SHP77 treated with DMSO at 0.1 percent for 48 hours (cell line): ENCODE measurements at regions not wholly inside any gene's neighbourhood (a gene's known extent, or its start where the extent isn't known, plus 50 kb on each side); places are given as distances from the start of the nearest gene placed in this dataset.
"Not testable (repeated sequence)": the region's sequence is repeated elsewhere in the genome, so short reads cannot be mapped to it uniquely, and the experiment has no call there.

Experiments
- DNase-seq: peaks from one replicate; lab custom pipeline; 2025; lab: John Stamatoyannopoulos, UW

DNA sequence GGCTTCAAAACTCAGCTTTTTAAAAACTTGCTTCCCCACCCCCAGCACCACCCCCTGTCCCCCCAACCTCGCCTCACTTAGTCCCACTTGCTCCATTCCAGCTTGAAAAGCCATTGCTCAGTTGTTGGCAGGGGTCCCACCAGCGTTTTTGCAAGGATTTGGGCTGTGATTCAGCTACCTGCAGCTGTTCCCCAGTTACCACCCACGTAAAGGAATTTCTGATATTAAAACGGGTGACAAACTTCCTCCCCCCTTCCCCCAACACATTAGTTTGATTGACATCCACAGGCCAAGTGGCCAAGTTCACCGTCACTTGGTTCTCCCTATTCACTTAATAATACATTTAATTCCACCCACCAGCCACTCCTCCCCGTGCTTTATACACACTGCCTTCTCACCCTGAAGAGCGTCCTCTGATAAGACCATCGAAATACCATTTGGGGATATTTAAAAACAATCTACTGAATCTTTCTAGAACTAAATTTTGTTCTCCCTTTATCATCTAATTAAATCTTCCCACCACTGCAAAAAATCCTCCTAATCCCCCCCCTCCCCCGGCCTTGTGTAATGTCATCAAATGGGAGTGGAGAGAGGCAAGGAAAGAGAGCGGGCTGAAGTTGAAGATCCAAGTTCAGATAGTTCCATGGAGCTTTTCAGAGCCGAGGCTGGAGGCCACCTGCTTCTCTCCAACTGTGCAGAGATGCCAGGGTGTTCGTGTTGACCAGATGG, 55.1 kb downstream of the SOX9 start:
- DNase-seq = no peak

DNA sequence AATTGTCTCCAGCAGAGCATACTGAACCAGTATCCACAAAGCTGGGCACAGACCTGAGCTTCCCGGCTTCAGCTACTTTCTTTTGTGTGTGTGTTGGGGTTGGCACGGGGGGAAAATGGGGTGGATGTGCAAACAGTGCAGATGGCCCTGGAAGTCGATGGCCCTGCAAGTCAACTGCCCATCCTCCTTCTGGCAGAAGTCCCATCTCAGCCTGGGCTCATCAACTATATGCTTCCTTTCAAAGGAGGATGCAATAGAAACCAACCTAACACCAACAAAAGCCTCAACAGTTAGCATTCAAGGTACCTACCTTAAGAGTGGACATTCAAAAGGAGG, 55.7 kb downstream of the SOX9 start:
- no peak for DNase-seq

DNA sequence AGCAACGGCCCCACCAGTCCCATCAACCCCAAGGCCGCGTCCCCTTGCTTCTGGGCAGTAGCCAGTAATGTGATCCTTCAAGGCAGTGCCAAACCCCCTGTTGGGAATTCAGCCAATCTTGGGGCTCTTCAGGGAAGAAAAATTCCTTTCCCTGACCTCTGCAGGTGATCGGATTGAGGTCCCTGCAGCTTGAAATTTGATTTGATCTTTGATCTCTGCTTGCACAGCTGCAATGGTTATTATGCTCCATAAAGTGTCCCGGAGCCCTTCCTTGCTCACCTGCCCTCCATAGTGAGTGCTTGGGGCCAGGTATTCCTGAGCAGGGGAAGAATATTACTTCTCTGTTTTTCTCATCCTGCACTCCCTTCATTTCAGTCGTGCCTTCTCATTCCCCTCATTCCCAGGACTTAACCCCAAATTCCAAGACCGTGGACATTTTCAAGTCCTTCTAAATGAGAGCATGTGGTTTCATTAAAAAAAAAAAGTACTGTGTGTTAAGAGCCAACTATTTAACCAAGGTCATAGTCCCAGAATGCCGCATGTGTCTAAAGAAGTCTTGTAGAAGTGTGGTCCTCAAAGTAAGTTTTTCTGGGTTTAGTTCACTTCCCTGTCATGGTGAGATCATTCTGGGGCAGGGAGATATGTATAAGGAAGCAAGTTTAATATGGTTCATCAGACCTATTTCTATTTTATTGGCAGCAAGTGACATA, 56.3 kb downstream of the SOX9 start:
- DNase-seq = no peak

DNA sequence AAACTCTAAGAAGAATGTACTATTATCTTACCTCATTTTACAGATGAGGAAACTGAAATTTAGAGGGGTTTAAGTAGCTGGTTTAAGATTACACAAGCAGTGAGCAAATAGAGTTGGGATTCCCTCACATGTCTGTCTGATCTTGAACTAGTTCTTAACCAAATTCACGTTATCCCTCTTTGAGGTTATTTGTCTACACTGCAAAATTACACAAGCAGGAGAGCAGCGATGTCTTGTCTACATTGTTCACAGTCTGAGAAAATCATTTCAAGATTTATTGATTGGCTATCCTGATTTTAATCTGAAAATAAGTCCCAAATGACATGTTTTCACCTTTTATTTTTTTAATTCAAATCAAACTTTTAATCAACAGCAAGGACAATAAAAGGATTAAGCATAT, 56.9 kb downstream of the SOX9 start:
- DNase-seq = no peak

DNA sequence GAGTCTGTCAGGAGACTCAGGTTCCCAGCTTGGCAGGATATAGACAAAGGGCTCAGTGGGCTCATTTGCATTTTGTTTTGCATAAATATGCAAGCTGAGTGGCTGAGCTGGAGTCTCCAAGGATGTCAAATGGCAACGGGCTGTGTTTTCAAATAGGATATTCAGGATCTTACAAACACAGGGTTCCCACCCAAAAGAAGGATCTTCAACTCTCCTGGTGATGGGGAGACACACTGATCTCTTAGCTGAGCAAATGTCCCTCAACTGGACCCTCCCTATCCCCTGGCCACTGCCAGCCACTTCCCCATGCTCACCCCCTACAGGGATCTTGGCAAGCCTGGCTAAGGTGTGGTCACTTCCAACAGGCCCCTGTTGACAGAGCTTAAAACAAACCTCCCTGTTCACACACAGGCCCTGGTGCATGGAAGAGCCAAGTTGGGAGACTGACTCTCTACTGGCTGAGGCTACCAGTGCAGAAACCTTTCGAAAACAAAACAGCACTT, 61.6 kb downstream of the SOX9 start:
- DNase-seq = no peak

DNA sequence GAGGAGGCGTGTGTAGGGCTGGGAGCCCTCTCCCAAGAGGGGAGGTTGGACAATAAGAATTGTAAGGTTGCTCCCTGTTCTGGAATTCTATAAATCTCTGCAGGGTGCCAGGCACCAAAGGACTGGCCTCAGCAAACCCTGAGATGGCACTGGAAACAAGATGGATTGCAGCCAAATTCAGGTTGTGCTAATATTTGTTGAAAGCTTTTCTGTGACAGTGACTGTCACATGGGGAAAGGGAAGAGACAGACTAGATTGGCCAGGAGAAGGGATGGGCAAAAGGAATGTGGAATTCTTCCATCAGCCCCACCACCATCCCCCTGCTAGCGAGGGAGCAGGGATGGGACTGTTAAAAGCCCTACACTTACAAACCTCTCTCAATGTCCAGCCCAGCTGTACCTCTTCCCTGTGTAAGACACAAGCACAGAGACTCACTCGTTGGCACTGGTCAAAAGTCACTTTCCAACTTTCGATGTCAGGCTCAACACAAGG, 62.4 kb downstream of the SOX9 start:
- peak; percentile 38 for DNase-seq

DNA sequence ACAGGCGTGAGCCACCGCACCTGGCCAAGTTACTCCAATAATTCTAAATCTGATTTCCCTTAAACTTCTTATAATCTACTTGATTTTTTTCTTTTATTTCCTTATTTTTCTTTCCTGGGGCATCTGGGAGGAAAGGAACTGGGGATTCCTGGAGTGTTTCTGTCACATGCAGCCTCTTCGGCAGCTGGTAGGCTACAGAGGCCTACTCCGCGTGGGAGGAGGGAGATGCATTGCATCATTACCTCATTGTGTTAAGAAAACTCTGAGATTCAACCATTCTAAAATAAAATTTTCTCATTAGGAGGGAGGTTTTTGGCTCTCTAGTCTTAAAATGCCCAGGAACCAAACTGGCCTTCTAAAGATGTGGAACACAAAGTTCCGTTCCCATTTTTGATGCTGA, 64.0 kb downstream of the SOX9 start:
- no peak for DNase-seq

DNA sequence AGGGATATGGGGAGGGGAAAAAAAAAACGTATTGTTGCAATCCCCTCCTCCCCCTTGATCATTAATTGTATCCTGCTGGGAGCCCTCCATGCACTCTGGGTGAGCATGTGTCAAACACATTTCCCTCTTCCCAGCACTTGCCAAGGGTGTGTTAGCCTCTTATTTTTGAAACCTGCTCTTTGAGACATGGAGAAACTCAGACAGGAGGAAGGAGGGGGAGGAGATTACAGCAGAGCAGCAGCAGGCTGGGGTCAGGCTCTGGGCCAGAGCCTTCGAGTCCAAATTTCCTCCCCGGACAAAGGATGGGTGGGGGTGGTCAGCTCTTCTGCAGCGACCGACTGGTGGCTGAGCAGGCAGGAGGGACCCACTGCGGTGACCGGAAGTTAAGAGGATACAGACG, 64.7 kb downstream of the SOX9 start:
- DNase-seq = no peak

DNA sequence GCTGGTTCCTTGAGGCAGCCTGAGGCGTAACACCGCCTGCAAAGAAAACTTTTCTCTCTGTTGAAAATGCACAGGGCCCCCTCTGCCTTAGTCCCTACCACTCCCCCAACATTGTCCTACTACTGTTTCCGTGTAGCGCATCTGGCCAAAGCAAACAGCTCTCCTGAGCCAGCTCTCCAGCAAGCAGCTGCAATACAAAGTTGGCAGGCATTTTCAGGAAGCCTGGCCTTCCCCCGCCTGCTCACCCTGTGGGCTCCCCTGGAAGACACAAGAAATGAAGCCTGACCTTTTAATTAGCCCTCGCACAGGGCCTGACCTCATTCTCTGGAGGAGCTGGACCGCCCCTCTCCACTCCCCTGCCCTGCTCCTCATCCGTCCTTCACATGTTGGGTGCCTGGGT, 66.7 kb downstream of the SOX9 start:
- DNase-seq = peak; percentile 8

DNA sequence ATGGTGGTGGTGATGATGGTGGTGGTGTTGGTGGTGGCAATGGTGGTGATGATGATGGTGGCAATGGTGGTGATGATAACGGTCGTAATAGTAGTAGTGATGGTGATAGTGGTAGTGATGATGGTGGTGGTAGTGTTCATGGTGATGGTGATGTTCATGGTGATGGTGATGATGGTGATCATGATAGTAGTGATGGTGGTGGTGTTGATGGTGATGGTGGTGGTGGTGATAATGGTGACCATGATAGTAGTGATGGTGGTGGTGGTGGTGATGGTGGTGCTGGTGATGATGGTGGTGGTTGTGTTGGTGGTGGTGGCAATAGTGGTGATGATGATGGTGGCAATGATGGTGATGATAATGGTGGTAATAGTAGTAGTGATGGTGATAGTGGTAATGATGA, 68.0 kb downstream of the SOX9 start:
- no peak for DNase-seq

DNA sequence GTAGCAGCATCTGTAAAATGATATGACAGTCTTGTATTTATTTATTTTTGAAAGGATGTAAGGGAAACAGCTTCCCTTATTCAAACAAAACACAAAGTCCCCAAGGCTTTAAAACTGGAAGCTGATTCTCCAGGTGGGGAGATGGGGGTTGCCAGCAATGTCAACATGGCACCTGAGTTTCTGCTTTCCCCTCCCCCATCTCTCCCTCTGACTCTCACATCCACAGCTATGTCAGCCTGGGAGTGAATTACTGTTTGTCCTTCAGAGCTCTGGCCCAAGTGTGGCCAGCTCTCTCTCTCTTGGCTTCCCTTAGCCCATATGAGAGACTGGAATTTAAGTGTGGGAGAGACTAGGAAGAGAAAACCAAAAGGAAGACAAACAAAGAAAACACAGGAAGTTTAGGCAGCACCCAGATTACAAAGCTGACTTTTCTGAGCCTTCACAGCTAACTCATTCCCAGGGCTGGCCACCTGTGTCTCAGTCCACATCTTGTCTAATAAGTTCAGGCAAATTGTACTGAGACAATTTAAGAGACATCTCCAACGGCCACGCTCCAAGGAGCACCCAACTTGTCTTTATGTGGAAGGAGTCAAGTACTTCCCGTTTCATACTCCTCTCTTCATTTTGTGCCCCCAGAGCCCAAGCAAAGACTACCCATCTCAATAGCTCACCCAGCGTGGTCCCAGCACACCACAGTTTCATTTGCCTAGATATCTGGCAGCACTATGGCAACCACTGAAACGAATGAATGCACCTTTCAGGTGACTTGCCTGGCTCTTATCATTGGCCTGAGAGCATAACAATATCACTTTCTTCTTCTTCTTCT, 69.2 kb downstream of the SOX9 start:
- DNase-seq = no peak

DNA sequence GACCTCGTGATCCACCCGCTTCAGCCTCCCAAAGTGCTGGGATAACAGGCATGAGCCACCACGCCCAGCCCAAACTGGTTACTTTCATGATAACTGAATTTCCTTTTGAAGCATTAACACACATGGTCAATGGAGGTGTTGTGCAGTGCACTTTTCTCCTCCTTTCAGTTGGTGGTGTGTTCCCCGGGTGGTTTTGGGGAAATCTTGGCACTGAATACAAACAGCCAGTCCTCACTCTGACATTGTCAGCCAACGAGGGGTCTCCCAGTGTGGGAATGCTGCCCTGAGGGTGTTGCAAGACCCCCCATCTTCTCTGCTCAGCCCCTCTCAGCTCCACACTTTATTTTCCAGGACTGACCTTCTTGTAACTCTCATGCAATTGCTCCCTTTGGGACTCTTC, 70.5 kb downstream of the SOX9 start:
- no peak for DNase-seq

DNA sequence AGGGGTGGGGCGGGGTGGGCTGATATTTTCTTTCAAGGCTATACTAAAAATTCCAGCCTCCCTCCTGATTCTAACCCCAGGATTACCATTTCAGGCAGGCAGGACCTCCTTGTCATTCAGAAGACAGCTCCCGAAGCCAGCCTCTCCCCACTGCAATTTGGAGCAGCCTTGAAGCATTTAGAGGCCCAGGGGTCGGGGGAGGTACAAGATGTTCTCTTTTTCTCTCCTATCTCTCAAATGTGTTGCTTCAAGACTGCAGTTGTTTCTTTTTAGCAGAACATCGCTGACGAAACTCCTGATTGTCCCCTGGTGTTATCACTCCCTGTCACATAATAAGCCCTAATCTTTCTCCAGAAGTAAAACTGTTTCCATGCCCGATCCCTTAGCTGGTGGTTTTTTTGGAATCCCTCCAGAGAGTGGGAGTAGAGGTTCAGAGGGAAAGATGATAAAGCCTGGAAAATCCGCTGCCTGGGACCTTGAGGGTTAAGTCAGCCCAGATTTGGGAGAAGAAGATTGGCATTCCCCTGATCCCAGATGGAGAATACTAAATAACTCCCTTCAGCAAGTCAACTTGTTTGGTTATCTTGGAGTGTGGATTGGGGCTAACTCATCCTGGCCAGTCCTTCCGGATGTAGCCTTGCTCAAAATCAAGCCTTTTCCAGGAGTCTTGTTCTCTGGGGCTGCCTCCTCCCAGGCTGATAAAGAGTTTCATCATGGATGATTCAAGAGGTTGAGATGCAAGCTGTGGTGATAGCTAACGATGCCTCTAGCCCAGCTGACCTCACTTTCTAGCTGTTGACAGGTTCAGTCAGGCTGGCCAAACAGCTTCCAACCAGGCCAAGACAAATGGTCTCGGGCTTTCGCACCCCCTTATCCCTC, 71.3 kb downstream of the SOX9 start:
- DNase-seq = no peak

DNA sequence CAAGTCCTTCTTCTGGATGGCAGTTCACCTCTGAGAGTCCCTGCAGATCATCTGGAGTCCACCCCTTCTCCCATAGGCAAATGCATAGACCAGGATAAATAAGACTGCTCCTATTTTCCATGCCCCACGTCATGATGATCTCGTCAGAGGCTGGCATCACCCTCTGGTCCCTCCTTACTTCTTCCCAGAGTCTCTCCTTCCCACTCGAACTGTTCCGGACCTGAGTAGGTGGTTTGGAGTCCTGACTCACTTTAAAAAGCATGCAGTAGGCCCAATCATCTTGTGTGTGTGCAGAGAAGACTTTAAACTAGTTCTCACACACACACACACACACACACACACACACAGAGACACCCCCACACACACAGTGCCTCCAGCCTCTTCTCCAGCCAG, 72.0 kb downstream of the SOX9 start:
- DNase-seq = no peak

DNA sequence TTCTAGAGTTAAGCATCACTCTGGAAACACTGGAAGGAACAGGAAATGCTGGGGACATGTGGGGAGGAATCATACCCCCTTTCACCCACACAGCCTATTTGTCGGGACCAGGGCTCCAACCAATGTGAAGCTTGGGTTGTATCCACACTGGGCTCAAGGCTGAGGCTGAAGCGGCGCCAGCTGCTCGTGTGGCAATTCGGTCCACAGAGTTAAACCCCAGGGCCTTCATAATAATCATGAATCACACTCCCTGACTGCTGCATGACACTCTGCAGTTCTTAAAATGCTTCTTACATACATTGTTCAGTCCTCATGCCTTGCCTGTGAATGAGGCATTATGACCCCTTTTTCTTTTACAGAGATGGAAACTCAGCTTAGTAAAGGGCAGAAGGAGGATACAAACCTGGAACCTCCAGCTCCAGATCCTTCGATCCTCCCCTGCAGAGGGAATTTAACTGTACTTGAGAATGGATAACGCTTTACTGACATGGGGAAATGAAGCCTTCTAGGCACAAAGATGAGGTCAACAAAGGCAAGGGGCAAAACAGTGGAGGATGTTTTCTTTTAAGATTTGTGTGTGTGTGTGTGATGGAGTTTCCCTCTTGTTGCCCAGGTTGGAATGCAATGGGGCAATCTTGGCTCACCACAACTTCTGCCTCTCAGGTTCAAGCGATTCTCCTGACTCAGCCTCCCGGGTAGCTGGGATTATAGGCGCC, 72.7 kb downstream of the SOX9 start:
- no peak for DNase-seq

DNA sequence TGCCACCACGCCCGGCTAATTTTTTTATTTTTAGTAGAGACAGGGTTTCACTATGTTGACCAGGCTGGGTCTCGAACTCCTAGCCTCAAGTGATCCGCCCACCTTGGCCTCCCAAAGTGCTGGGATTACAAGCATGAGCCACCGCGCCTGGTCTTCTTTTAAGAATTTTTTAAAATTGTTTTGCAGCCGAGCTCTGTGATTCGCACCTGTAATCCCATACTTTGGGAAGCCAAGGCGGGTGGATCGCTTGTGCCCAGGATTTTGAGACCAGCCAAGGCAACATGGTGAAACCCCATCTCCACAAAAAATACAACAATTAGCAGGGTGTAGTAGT, 73.3 kb downstream of the SOX9 start:
- DNase-seq = not testable (repeated sequence)

DNA sequence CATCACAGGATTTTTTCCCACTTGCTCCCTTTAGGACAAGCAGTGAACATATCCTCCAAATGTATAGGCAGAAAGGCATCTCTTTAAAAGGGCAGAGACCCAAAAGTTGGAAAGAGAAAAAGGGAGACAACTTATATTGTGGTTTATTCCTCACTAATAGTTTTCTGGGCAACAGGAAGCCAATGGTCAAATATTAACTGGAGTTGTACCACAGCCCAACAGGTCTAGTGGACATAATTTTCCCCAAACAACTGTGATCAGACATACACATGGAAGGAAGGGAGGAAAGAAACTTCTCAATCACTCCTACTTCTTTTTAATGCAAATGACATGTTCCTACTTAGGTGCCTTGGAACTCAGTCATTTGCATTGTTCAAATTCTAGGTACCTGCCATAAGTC, 78.4 kb downstream of the SOX9 start:
- DNase-seq = no peak

DNA sequence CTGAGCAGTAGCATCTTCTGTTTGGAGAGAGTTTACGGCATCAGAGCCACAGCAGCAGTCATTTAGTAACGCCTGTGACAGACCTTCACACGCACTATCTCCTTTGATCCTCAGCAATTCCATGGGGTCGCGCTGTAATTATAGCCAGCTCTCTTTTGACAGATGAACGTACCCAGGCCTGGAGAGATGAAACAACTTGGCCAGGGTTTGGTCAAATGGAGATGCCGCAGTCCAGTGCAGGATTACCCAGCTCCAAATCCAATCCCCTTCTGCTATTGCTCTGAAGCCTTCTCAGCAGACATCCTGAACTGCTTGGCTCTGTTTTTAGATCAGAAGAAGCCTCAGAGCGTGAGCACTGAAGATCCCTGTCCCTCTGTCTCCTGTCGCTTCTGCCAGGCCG, 83.9 kb downstream of the SOX9 start:
- DNase-seq = no peak

DNA sequence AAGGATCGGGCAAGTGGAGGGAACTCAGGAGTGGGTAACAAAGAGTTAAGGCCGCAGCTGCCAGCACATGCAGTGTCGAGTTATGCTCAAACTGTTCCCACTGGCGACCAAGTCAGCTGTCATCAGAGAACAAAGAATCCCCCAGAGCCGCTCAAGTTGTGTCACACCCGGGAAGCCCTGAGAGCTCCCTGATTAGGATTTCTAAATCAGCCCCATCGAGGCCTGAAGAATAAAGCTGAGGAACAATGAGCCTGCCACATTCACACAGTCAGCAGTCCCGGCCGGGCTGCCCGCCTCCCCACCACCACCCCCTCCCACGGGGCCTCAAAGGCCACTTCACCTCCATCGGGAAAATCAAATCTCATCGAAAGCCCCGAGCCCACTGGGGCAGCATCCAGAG, 84.5 kb downstream of the SOX9 start:
- DNase-seq = no peak

DNA sequence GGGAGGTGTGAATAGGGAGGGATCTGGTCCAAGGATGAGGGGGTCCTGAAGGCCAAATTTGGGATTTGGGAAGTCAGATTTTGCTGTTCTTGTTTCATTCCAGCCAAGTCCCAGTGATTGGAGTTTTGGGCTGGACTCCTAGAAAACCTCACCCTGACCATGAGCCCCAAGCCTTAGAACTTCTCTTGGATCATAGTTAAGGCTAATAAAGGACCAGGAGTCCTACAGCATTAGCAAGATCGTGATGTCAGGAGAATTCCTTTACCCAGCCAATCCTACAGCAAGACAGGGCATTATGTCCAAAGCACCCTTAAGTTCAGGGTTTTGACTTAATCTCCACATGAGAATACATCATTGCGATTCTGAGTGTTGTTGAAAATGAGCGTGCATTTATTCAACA, 85.0 kb downstream of the SOX9 start:
- no peak for DNase-seq

DNA sequence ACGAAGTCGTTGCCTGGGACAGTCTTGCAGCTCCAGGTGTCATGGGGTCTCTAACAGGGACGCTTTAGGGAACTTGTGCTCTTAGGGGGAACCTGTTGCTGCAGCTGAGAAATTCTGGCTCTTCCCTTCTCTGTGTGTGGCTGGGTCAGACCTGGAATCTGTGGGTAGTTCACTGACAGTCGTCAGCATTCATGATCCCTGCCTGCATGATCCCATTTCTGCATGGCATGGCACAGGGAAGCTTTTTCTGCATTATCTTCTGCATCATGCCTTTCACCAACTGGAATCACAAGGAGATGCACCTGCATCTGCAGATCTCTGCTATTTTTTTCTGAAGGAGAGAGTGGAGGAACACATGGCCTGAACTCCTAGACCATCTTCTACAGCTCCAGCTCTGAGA, 85.6 kb downstream of the SOX9 start:
- no peak for DNase-seq
